Astrocyte of the spinal cord (primary cell): ENCODE measurements at regions not wholly inside any gene's neighbourhood (a gene's known extent, or its start where the extent isn't known, plus 50 kb on each side); places are given as distances from the start of the nearest gene placed in this dataset.

Source experiments
- DNase-seq: peaks from one replicate; pipeline ENCODE4 v3.0.0; 2011; ENCODE audit warnings: low read depth, low spot score
- H3K4me3 ChIP-seq: 2 replicates; pipeline ENCODE4 v1.5.1; 2011; ENCODE audit warnings: low read depth, mild to moderate bottlenecking, low read length, moderate library complexity
- CTCF ChIP-seq: IDR thresholded peaks from 2 replicates; pipeline ENCODE4 v1.5.1; 2012; ENCODE audit warnings: low read depth, mild to moderate bottlenecking, low read length, inconsistent platforms
- in situ Hi-C: cut with HindIII; loops from 2 replicates; pipeline ENCODE4 v1.10.0; 2017; ENCODE audit warnings: low sequenced_read_pairs

GRCh38 chr22:49585461-49586243 lies 242.0 kb downstream of the BRD1 start:
- no peak overlapping the region for H3K4me3 ChIP-seq
- in situ Hi-C loops = no loop called here
- no peak for TF ChIP-seq CTCF
- no peak for DNase-seq

- no peak for TF ChIP-seq CTCF
- in situ Hi-C loops = no loop called here
- DNase-seq = no peak
- H3K4me3 ChIP-seq = no peak overlapping the region
These were observed 243.7 kb downstream of the BRD1 start for GRCh38 chr22:49583886-49584505.

- no peak for DNase-seq
- in situ Hi-C loops = no loop called here
- H3K4me3 ChIP-seq = no peak overlapping the region
- TF ChIP-seq CTCF = no peak
These were observed 244.3 kb downstream of the BRD1 start for GRCh38 chr22:49583341-49583740.

GRCh38 chr22:49582678-49583077 lies 245.0 kb downstream of the BRD1 start:
- H3K4me3 ChIP-seq = no peak overlapping the region
- DNase-seq = no peak
- no peak for TF ChIP-seq CTCF
- in situ Hi-C loops = no loop called here

- no peak for TF ChIP-seq CTCF
- in situ Hi-C loops = no loop called here
- DNase-seq = no peak
- no peak overlapping the region for H3K4me3 ChIP-seq
These were observed 245.5 kb downstream of the BRD1 start for GRCh38 chr22:49582181-49582580.

GRCh38 chr22:49580024-49580423 lies 247.6 kb downstream of the BRD1 start:
- TF ChIP-seq CTCF = no peak
- H3K4me3 ChIP-seq = no peak overlapping the region
- DNase-seq = no peak
- in situ Hi-C loops = no loop called here
